ENCODE measurements at regions not wholly inside any gene's neighbourhood (a gene's known extent, or its start where the extent isn't known, plus 50 kb on each side); places are given as distances from the start of the nearest gene placed in this dataset.

GRCh38 chr19:31160336-31160926 lies 188.8 kb downstream of the TSHZ3 start:
- DNase-seq: no peak

- DNase-seq: no peak
Observed at GRCh38 chr19:31154021-31154420, 195.2 kb downstream of the TSHZ3 start.

DNA sequence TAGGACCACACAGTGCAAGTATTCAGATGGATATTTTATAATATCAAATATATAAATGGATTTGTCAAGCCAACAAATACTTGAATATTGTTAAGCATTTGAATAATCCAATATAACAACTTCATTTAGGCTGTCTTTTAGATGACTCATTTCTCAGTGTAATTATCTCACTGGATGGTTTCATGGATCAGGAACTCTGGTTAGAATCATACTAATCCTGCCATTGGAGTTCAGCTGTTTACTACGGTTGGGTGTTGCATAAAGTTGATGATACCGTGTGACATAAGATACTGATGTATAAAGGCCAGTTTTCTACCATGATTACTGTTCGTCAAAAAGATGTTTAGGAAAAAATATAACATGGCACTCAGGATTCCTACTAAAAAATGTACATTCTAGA lies 196.3 kb downstream of the TSHZ3 start:
- no peak for DNase-seq

DNA sequence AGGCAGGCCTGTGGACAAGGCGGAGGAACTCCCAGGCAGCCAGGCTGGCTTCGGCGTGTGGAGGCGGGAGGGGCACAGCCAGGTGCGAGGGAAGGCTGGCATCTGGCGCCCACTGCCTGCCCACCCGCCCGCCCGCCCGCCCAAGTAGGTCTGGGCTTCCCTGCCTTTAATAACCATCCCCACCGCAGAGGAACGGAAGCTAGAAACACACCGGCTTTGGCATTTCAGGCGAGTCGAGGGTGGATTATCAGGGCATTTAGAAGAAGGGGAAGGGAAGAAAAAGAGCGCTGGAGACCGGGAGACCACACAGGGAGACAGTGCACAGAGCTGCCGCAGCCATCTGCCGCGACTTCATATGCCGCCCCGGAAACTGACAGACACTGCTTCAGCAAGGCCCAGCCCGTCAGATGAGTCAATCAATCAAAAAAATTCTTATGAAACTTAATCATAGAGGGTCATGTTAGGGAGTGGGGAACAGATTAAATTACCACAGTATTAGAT lies 199.7 kb downstream of the TSHZ3 start:
- no peak for DNase-seq

- no peak for DNase-seq
Observed at GRCh38 chr19:31148671-31149070, 200.6 kb downstream of the TSHZ3 start.

DNA sequence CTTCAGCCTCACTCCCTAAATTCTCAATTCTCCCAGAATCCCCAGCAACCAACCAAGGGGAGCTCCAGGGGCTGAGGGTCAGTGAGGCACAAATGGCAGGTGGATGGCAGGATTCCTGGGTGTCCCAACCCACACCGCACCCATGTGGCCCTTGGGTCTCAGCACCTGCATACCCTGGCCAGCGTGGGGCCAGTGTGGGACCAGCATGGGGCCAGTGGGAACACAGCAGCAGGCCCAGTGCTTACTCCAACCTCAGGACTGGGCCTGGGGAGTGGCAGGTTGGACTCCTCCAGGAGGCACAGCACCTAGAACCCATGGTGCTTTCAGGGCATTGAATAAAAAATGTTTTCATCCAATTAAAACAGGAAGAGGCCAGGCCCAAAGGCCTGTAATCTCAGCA lies 202.0 kb downstream of the TSHZ3 start:
- no peak for DNase-seq

DNA sequence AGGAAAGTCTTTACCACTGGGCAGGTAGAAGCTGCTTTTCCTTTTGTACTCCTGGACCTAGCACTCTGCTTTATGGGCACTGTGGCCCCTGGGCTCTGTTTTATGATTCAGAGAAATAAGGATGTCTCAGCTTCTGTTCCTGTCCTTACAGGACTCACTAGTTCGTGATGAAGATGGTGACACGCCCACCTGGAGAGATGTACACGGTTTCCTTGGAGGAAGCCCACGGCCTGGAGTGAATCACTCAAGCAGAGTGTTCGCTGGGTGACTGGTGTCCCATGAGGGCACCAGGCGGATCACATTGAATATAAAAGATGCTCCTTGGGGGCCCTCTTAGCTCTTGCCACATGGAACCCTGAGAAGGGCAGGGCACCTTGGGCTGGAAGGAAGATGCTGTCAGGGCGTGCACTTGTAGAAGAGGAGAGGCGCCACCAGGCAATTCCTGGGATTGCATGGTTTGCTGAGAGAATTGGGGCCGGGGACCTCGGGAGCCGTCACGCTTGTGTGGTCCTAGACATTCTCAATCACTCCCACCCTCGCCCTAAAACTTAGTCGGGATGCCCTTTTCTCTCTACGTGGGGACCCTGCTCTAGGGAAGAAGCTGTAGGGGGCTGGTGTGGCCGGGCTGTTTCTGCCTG lies 202.6 kb downstream of the TSHZ3 start:
- DNase-seq: no peak

DNA sequence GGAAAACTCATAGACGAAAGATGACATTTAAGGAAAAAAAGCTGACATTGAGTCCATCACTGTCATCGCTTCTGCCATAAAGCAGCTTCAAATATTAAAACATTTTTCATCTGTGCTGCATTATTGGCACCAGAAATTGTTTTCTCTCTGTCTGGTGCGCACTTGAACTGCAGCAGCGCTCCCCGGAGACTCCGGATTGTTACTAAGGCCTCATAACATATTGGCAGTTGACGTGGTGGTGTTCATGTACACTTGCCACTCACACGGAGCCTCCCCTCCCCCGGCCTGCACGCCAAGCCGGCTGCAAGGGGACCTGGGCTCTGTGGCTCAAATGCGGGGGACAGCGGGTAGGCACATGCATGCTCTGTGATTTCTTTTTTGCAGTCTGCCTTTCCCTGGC lies 203.2 kb downstream of the TSHZ3 start:
- no peak for DNase-seq

DNA sequence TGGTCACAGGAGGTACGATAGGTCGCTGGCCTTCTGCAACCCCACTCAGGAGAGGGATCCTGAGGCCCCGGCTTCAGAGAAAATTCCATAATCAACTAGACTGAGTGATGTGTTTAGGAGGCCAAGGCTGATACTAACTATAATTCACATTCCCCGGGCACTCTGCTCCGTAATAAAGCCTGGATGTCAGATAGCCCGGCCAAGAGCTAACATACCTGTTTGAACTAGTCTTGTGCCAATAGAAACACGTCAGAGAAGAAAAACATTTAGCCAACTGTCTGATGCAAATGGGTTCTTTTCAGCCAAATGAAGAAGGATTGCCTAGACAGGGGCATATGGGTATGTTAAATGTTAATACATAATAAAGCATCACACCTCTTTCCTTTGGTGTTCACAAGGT lies 204.2 kb downstream of the TSHZ3 start:
- no peak for DNase-seq

DNA sequence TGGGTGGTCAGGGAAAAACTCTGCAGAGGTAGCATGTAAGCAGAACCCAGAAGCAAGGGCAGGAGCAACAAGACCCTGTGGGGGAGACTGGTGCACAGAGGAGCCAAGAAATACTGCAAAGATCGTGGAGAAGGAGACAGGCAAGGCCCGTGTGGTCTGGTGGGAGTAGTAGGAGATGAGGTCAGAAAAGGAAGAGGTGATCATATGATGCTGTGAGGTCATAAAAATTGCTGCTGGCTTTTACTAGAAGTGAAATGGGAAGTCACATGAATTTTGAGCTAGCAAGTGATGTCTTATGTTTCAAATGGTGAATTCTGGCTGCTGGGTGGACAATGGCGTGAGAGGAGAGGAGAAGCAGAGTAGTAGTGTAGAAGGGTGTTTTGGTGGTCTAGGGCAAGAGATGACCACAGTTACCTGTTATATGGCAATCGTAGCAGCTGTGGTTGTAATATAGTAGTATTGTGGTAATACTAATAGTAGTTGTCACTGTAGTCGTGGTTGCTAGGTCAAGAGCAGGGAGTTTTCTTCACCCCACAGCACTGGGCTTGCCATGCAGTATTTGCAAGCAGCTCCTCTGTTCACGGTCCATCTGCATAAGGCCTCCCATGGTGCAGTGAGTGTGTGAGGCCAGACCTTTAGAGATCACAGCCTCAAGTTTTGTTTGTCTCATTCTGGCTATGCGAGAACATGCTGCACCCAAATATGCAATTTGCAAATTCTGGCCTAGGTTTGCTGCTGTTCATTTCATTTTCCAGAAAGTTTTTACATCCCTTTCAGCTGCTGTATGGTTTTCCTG lies 205.0 kb downstream of the TSHZ3 start:
- DNase-seq: peak; percentile 55 to 77

DNA sequence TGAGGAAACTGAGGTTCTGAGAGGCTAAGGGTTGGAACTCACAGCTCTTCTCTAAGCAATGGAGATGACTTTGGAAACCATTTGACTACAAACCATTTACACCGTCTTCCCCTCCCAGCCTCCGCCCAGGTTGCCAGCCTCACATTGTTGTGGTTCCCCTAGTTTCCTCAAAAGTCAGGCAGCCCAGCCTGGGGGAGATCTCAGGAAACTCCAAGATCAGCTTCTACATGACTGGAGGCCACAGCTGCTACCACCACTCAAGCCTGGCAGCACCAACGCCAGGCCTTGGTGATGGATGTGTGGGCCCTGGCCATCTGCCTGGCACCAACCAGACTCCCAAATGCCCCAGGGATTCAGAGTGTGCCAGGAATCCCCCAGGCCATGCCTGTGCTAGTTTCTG lies 207.9 kb downstream of the TSHZ3 start:
- no peak for DNase-seq

- no peak for DNase-seq
Observed at GRCh38 chr19:31140717-31141116, 208.5 kb downstream of the TSHZ3 start.

DNA sequence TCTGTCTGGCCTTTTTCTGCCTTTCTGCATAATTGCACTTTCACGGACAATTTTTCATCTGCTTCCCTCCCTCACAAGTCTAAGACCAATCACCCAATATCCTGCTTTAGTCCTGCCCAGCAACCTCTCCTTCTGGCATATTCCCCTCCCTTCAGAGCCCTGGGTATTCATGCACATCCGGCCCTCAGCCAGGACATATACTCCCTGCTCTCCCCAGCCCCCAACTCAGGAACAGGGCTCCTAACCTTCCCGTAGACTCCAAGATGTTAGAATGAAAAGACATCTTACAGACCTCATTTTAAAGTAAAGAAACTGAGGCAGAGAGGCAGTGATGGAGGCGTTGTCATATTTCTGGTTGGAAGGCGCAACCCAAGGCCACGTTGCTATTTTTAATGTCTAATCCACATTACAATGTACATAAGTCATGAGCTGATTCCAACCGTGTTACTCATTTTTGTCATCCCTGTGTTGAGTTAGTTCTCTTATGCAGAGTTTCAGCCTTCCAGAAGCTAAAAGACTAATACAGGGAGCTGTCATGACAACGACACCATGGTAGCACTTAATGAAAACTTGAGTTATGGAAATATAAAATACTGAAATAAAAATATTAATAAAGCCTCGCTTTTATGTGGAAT lies 209.2 kb downstream of the TSHZ3 start:
- no peak for DNase-seq

- DNase-seq: no peak
Observed at GRCh38 chr19:31138077-31138476, 211.2 kb downstream of the TSHZ3 start.

- no peak for DNase-seq
Observed at GRCh38 chr19:31135841-31136240, 213.4 kb downstream of the TSHZ3 start.

- no peak for DNase-seq
Observed at GRCh38 chr19:31132753-31133110, 216.5 kb downstream of the TSHZ3 start.

DNA sequence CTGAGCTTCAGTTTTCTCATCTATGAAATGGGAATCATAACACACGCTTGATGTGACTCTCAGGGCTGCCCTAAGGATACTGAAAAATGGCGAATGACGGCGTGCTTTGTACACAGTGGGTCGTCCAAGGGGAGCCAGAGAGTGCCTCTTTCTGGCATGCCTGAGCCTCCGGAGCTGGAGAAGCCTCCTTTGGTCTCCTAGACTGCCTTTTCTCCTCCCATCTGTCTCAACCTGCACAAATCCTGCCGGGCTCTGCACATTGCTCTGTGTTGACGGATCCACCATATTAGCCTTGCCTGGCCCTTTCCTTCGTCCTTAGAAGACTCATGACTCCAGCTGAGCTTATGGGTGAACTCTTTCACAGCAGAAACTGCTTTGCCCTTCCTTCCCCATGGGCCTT lies 220.9 kb downstream of the TSHZ3 start:
- no peak for DNase-seq

DNA sequence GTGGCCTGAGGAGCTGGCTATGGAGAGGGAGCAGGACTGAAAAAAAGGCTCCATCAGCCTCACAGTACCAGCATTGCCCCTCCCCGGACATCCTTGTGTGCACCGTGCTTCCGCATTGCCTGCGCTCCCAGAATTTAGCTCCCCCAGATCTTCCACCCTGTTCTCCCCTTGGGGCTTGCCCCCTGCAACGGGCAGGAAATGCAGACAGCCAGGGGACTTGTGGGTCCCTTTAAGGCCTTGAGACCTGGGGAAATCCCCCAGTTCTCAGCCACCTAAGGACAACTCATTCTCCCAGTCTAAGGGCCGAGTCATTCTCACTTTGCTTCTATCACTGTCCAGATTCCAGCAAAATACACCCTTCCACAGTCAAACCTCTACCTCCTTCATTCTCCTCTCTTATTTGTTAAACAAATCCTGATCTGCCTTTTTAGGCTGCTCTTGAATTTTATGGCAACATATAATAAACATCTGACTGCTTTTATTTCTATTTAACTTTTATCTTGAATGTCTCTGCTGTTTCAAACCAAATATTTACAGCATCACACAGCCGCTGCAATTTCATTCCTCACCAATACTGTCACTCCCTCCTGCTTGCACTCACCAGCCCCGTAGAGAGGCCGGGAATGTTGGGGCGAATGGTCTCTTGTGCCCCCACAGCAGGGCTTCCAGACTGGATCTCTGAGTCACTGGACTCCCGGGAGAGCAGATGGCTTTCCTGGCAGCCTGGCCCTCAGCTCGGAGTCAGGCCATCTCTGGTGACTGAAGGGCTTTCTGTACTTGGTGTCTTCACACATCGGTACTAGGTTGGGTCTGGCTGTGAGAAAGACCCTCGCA lies 221.9 kb downstream of the TSHZ3 start:
- no peak for DNase-seq

DNA sequence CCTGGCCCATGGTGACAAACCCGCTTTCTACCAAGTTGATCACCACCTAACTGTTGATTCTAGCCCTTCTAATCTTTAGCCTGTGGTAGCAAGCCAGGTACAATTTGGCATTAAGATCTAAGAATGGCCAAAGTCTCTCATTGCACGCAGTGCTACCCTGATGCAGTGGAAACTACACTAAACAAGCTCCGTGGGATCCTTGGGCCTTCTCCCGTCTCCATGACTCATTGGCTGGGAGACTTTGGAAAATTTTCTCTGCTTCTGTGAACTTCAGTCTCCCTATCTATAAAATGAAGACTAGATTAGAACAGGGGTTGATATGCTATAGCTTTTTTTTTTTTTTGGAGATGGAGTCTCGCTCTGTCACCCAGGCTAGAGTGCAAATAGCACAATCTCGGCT lies 223.0 kb downstream of the TSHZ3 start:
- DNase-seq: no peak

DNA sequence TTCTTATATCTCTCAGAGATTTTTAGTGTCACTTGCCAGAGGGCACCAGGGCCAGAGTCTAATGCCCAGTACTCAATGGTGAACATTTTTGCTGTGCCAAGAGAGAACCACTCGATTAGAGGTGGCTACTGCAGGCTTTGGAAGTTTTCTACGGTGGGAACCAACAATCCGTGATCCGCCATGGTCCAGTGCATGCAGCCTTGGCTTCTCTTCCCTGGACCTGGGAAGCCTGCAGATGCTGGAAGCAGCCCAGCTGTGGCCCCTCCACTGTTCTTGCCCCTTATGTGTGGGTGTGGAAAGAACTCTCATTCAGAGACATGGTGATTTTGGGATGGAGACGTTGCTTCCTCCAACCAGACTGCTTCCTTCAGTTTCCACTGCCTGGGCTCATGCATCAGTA lies 224.2 kb downstream of the TSHZ3 start:
- DNase-seq: no peak

DNA sequence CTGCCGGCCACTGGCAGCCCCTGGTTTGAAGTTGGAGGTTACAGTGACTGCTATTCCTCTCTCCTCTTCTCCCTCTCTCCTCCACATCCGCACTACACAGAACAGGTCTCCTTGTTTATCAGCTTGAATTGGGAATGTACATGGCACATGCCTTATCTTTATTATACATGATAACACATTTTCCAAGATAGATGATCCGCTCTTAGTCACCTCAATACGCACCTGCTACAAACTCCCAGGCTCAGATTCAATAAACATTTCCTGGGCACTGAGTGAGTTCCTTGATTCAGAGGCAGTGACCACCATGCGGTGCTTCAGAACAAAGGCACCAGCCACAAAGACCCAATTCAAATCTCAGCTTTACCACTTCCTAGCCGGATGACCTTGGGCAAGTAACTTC lies 227.7 kb downstream of the TSHZ3 start:
- no peak for DNase-seq

GRCh38 chr19:31120952-31121351 lies 228.3 kb downstream of the TSHZ3 start:
- DNase-seq: no peak
